ENCODE measurements at regions not wholly inside any gene's neighbourhood (a gene's known extent, or its start where the extent isn't known, plus 50 kb on each side); places are given as distances from the start of the nearest gene placed in this dataset.

DNA sequence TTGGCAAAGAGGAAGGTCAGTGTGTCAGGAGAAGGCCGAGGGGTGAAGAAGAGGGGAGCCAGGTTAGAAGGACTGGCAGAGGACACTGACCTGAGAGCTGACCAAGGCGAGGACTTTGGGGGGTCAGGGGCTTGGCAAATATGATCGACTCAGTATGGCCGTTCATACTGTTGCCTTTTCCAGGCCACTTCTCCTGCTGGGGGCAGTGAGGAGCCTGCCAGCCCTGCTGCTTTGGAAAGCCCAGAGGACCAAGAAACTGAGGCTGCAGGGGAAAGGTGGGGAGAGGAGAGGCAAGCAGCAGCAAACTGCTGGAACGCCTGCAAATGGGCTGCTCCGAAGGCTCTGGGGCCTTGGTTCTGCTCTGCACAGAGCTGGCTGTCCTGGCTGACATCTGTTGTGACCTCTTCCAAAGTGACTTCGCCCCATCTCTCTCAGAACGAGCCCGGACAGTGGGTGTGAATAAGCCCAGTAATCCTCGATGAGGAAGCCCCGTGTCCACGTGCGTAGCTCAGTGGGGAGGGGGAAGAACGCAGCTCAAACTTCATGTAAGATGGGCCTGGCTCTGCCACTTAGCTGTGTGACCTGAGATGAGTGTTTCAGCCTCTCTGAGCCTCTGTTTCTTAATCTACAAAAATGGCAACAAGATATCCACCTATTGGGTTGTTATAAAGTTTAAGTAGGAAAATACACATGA is 111.3 kb downstream of the SALL1 start:
- no peak for DNase-seq (ENCODE audit: low read depth in 3 of 3, low spot score in 1 of 3)

DNA sequence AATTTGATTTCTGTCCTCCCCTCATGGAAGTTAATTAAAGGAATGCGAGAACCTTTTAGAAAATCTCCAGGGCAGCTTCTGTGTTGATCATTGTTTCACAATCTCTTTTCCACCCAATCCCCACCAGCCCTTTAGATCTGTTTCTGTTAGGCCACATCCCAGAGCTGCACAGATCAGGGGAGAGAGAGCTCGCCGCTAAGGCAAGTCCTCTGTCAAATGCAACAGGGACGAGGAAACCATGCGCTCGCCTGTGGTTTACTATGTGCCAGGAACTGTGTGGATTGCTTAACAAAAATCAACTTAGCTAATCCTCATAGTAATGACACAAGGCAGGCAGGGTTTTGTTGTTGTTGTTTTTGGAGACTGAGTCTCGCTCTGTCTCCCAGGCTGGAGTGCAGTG is 115.4 kb downstream of the SALL1 start:
- no peak for DNase-seq (ENCODE audit: low read depth in 3 of 3, low spot score in 1 of 3)

DNA sequence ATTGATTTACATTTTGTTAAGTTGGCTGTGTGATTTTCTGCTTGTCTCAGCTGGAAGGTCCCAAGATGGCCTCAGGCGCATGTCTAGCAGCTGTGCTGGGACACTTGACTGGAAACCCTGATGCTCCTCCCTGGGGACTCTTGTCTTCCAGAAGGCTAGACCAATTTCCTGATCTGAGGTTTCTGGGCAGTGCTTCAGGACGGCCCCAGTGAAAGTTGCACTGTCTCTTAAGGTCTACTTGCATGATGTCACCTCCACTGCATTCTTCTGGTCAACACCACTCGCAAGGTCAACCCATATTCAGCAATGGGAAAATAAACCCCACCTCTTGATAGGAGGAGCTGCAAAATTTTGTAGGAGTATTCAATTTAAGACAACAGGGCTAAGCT is 116.0 kb downstream of the SALL1 start:
- no peak for DNase-seq (ENCODE audit: low read depth in 3 of 3, low spot score in 1 of 3)

DNA sequence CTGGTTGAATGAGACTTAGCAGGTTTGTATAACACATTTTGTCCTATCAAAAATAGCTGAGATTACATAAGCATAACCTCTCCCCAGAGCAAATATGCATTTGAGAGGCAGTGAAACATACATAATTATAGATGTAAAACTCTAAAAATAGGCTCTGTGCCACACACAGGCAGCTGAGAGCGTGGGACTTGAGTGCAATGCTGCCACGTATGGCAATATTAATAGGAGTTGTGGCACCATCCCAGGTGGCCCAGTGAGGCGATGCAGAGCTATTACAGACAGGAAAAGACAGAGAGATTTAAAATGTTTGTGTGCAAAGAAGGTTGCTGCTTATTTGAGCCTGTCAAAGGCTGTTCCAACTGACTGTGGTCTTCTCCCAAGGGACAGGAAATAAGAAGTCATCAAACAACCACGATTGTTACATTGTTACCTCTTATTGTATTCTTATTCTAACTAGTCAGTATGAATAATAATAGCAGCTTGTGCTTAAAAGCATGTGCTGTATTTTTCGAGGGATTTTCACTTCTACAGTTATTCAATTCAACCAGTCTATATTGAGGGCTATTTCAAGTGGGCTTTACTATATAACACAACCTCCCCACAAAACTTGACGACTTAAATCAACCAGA is 116.5 kb downstream of the SALL1 start:
- no peak for DNase-seq (ENCODE audit: low read depth in 3 of 3, low spot score in 1 of 3)

GRCh38 chr16:51031598-51031997 is 119.5 kb downstream of the SALL1 start:
- DNase-seq (ENCODE audit: low read depth in 3 of 3, low spot score in 1 of 3) = no peak

- DNase-seq (ENCODE audit: low read depth in 3 of 3, low spot score in 1 of 3) = no peak
These were observed 120.6 kb downstream of the SALL1 start for GRCh38 chr16:51030516-51030915.

GRCh38 chr16:51025588-51026290 is 125.3 kb downstream of the SALL1 start:
- DNase-seq (ENCODE audit: low read depth in 3 of 3, low spot score in 1 of 3) = no peak

GRCh38 chr16:51024703-51025102 is 126.4 kb downstream of the SALL1 start:
- no peak for DNase-seq (ENCODE audit: low read depth in 3 of 3, low spot score in 1 of 3)

GRCh38 chr16:51022955-51023354 is 128.1 kb downstream of the SALL1 start:
- no peak for DNase-seq (ENCODE audit: low read depth in 3 of 3, low spot score in 1 of 3)

- no peak for DNase-seq (ENCODE audit: low read depth in 3 of 3, low spot score in 1 of 3)
These were observed 131.5 kb downstream of the SALL1 start for GRCh38 chr16:51019617-51020016.

DNA sequence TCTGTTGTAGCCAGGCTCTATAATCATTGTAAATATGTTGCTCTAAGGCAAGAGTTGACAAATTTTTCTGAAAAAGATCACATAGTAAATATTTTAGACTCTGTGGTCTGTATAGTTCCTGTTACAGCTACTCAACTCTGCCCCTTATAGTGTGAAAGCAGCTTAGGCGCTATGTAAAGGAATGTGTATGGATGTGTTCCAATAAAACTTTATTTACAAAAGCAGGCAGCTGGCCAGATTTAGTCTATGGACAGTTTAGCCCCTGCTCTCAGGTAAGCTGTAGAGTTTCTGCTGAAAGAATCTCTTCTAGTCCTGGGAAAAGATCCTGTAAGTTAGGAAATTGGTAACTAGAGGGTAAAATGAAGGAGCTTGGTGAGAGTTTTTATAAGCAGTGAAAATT is 133.1 kb downstream of the SALL1 start:
- no peak for DNase-seq (ENCODE audit: low read depth in 3 of 3, low spot score in 1 of 3)

DNA sequence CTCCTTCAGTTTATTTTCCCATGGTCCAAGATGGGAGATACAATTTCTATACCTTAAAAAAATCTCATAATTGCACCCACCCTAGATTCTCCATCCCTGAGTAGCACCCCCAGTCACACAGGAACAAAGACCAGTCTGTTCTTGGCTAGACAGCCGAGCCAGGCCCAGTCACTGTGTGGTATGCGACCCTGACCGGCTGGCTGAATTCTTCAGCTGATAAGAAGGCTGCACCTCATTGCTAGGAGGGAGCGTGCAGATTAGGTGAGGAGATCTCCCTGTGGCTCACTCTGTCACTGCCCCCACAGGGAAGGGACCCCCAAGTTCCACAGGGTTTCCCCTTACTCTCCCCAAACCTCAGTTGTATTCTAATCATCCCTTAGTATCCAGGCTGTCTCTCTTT is 138.7 kb downstream of the SALL1 start:
- no peak for DNase-seq (ENCODE audit: low read depth in 3 of 3, low spot score in 1 of 3)

DNA sequence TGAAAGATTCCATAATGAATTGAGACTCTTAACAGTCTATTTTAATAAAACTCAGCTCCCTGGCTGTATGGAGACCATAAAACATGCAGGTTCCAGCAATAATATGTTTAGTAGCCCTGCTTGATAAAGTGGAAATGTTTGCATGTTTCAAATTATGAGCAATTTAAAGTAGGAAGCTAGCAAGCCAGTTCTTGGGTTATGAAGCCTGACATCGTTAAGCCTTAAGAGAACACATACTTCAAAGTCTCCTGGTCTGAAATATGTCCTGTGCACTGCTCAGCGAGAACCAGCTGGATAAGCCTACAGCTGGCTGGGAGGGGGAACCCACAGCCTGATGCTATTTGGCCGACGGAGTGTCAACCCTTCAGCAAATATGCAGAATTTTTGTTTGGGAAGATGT is 140.3 kb downstream of the SALL1 start:
- DNase-seq (ENCODE audit: low read depth in 3 of 3, low spot score in 1 of 3) = no peak

DNA sequence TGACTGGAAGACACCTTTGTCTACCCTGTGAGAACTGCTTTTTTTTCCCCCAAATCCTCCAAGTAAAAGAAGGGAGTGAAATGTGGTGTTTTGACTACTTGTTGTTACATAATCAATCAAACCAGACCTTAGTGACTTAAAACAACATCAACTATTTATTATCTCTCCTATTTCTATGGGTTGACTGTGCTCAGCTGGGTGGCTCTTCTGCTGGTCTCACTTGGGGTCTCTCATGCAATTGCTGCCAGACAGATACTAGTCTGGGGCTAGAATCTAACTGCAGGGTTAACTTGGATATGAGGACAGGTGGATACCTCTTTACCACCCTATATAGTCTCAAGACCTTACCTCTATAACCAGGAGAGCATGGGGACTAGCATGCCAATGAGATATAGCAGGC is 141.3 kb downstream of the SALL1 start:
- no peak for DNase-seq (ENCODE audit: low read depth in 3 of 3, low spot score in 1 of 3)

- no peak for DNase-seq (ENCODE audit: low read depth in 3 of 3, low spot score in 1 of 3)
These were observed 141.7 kb downstream of the SALL1 start for GRCh38 chr16:51009359-51009758.

DNA sequence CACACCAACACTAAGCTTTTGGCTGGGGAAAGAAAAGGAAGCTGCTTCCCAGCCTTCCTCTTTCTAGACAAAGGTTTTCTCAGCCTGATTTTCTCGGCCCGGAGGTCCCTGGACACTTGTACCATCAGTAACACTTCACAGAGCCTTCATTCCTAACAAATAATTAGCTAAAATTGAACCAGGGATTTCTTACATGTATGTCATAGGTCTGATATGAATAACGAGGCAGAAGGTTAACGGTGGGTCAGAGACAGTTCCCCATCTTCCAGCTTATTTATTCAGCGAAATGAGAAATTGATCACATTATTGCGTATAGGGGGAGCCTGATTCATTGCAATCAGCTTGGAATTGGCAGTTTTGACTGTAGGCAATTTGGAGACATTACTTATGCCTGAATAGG is 142.5 kb downstream of the SALL1 start:
- DNase-seq (ENCODE audit: low read depth in 3 of 3, low spot score in 1 of 3) = no peak

- DNase-seq (ENCODE audit: low read depth in 3 of 3, low spot score in 1 of 3) = no peak
These were observed 143.0 kb downstream of the SALL1 start for GRCh38 chr16:51008037-51008436.

DNA sequence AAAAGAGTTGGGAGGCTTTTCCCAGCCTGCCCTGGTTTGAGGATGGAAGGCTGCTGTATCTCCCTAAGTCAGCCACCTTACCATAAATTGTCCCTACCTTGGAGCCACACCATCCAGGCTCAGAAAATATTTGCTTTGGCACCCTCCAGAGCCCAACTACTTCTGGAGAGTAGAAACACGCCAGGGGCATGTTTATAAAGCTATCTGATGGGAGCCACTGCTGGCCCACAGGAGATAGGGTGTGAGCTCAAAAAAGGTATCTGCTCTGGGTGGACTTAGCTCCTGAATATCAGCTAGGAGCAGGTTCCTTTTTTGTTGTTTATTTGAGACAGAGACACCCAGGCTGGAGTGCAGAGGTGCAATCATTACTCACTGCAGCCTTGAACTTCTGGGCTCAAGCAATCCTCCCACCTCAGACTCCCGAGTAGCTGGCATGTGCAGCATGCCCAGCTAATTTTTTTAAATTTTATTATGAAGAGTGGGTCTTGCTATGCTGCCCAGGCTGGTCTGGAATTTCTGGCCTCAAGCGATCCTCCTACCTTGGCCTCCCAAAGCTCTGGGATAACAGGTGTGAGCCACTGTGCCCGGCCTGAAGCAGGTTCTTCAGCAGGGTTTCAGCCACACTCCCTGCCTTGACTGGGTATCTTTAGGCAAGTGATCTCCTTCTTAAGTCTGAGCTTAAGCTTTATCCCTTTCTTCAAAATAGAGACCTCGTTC is 147.1 kb downstream of the SALL1 start:
- DNase-seq (ENCODE audit: low read depth in 3 of 3, low spot score in 1 of 3) = no peak

DNA sequence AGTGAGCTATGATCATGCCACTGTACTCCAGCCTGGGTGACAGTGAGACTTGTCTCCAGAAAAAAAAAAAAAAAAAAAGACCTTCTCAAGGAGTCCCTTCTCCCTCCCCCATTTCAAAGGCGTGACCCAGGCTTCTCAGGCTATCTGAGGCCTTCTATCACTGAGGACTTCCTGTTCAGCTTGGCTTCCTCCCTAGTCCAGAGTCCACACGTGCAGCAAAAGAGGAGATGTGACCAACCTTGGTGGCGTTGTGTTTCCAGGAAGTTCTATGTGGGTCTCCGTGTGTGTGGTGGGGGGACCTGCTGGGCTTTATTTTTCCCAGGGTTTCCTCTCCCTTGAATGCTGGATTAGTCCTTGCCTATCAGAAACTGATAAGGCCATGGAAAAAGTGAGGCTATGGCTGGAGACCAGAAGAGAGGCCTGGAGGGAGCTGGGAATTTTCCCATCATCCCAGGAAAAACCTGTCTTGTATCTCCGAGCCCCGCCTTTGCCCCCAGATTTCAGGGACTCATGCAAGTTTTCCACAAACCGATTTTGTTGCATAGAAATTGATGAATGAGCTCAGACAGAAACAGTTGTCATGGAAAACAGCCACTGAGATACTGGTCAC is 148.1 kb downstream of the SALL1 start:
- DNase-seq (ENCODE audit: low read depth in 3 of 3, low spot score in 1 of 3) = no peak

GRCh38 chr16:50999181-50999580 is 151.9 kb downstream of the SALL1 start:
- DNase-seq (ENCODE audit: low read depth in 3 of 3, low spot score in 1 of 3) = no peak

DNA sequence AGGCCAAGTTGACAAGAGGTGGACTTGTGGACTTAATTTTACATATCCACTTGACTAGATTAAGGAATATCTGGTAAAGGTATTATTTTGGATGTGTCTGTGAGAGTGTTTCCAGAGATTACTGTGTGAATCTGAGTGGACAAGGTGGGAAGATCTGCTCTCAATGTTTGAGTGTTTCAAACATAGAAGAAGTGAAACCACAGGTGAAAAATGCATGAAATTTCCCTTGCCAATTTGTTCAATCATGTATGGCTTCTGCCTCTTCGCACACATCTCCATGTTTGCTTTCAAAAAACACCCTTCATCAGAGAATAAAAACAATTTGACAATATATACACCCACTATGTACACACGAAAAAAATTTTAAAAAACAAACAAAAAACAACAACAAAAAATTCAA is 152.7 kb downstream of the SALL1 start:
- no peak for DNase-seq (ENCODE audit: low read depth in 3 of 3, low spot score in 1 of 3)

GRCh38 chr16:50997679-50998078 is 153.4 kb downstream of the SALL1 start:
- no peak for DNase-seq (ENCODE audit: low read depth in 3 of 3, low spot score in 1 of 3)
